ENCODE measurements at regions not wholly inside any gene's neighbourhood (a gene's known extent, or its start where the extent isn't known, plus 50 kb on each side); places are given as distances from the start of the nearest gene placed in this dataset.
A peak's percentile ranks its signal among the peaks of the same experiment; 100 is the strongest.
"Not testable (repeated sequence)": the region's sequence is repeated elsewhere in the genome, so short reads cannot be mapped to it uniquely, and the experiment has no call there.

DNA sequence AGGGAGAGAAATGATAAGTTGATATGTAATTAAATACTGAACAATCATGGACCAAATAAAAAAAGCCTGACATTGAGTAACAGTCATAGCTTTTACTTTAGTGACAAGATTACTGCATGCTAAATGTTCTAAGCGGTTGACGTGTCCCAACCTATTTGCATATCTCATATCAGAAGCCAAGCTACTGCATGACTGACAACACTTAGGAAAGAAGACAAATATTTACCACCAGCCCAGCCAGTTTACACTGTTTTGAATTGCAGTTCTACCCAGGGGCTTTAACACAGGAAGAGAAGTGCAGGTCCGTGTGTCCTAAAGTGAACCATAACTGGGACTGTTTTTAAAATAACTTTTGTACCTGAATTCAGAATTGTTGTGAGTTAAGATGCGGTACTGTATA, 219.9 kb downstream of the PRDM9 start:
- DNase-seq, result no peak

DNA sequence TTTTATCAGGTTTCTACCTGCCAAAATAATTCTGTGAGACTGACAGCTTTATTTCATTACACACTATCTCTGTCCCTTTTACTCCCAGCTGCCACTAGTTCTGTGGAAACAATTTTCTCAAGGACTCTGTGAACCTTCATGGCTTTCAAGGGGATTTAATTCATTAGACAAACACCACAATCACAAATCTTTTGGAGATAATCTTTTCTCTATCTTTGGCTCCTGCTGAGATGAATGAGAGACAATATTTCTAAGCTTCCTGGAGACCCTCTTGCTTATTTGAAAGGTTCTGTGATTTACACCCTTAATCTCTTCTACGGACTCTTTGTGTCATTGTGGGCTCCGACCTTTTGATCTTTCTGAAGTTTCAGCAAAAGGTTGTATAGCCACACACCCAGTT, 222.6 kb downstream of the PRDM9 start:
- no peak for DNase-seq

DNA sequence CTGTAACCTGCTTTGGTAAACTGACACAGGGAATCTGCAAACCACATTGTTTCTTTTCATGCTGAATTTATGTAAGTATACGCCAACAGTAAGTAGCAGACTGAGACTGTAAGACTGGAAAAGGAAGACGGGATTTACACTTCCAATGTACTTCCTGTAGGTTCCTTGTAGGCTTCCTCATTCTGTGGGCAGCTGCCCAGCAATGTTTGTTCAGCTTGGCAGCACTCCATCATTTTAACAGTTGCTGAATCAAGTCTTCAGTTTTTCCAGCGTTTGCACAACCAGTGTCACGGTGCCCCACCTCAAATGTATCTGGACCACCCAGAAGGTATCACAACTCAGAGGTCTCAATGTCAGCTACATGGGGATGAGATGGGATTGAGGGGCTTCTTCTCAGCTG, 232.6 kb downstream of the PRDM9 start:
- DNase-seq, result no peak

GRCh38 chr5:23742701-23743100, 235.3 kb downstream of the PRDM9 start:
- no peak for DNase-seq

- no peak for DNase-seq
These were observed 248.5 kb downstream of the PRDM9 start for GRCh38 chr5:23755906-23756305.

DNA sequence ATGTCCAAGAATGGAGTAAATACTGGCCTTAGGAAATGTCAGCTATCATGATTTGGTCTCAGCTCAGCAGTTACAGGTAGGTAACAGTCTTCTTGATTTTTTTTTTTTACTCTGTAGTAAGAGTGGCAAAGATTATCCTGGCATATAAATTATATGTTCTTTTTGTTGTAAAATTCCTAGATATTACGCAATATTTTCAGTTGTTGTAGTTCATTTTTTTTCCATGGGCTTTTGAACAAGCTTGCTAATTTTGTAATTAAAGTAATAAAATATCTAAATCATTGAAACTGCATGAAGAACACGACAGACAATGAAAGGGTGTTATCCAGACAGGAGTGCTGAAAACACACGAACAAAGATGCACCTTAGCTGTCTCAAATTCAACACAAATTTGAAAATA, 249.4 kb downstream of the PRDM9 start:
- DNase-seq, result no peak

DNA sequence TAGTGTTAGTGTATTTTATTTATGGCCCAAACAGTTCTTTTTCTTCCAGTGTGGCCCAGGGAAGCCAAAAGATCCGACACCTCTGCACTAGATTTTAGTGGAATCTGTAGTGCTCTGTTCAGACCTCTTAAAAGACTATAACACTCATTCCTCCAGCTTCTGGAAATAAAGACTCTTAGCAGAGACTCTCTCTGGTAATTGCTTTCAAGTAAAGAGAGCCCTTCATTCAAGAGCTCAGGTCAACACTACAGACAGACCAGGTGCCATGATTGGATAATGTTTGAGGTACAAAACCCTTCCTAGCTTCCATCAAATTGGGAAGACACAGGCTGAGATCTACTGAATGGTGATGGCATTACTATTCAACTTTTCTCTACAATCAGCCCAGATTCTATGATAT, 255.8 kb downstream of the PRDM9 start:
- DNase-seq, result no peak

GRCh38 chr5:23776684-23777083, 269.3 kb downstream of the PRDM9 start:
- no peak for DNase-seq

DNA sequence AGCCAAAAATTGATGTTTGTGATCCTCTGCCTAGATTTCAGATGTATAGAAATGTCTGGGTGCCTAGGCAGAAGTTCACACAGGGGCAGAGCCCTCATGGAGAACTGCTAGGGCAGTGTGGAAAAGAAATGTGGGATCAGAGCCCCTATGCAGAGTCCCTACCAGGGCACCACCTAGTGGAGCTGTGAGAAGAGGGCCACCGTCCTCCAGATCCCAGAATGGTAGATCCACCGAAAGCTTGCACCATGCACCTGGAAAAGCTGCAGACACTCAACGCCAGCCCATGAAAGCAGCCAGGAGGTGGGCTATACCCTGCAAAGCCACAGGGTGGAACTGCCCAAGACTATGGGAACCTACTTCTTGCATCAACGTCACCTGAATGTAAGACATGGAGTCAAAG, 292.9 kb downstream of the PRDM9 start:
- not testable (repeated sequence) for DNase-seq

- DNase-seq, result peak in 1 of 2 donors; percentile 4
These were observed 313.5 kb downstream of the PRDM9 start for GRCh38 chr5:23820765-23821471.

- no peak for DNase-seq
These were observed 316.1 kb downstream of the PRDM9 start for GRCh38 chr5:23823521-23823920.

DNA sequence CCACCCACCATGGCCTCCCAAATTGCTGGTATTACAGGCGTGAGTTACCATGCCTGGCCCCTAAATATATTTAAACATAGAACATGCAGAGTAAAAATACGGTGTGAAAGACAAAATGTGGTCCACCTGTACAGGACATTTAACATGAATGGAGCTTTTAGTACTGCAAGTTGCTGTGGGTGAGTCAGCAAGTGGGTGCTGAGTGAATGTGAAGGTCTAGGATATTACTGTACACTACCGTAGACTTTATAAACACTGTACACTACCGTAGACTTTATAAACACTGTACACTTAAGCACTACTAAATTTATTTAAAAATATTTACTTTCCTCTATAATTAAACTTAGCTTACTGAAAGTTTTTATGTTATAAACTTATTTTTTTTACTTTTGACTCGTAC, 317.8 kb downstream of the PRDM9 start:
- DNase-seq, result no peak

GRCh38 chr5:23840083-23840482, 332.7 kb downstream of the PRDM9 start:
- peak in 1 of 2 donors; percentile 3 for DNase-seq

- DNase-seq, result no peak
These were observed 357.4 kb downstream of the PRDM9 start for GRCh38 chr5:23864786-23865185.

DNA sequence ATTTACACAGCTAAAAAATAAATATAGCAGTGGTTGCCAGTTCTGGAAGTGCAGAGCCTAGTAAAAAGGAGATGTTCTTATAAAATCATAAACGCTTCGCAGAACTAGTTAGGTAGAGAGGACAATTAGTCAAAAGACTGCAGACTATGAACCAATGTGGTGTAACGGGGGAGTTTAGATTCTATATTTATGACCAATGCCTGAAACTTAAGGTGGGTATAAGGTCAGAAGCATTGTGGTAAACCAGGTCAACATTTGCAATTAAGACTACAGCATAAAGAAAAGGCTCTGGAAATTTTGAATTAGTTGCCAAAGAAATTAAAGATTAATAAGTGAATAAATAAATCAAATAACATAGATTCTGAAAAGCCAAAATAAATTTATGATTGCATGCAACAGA, 370.4 kb downstream of the PRDM9 start:
- DNase-seq, result no peak

DNA sequence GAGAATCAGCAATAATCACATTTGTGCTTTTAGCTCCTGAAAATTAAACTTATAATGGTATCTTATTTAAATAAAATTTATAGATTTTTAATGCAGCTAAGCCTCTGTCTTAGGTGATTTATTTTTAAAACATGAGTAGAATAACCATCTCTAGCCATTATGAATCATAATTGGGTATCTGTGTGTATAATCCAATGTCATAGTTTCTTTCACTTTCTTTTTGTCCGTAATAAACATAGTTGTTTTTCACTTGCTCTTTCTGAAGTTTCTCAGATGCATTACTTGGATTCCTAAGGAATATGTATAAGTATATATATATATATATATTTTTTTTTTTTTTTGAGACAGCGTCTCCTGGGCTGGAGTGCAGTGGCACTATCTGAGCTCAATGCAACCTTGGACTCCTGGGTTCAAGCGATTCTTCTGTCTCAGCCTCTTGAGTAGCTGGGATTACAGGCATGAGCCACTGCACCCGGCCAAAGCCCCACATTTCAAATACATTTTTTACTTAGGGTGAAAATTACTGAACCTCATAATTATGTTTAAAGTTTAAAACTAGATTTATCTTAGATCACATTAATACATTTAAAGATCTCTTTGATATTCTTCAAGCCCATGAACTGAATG, 377.1 kb downstream of the PRDM9 start:
- DNase-seq, result no peak

DNA sequence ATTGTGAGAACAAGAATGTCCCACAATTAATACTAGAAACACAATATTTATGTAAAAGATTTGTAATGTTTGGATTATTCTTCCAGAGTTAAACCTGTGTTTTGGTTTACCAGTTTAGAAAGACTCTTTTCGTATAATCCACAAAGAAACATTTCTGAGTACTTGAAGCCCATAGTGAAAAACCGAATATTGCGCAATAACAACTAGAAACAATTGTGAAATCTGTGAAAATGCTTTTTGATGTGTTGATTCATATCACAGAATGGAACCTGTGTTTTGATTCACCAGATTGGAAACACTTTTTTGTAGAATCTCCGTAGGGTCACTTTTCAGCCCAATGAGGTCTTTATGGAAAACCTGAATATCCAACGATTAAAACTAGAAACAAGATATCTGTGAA, 386.2 kb downstream of the PRDM9 start:
- DNase-seq, result no peak

GRCh38 chr5:23895614-23896013, 388.2 kb downstream of the PRDM9 start:
- no peak for DNase-seq

DNA sequence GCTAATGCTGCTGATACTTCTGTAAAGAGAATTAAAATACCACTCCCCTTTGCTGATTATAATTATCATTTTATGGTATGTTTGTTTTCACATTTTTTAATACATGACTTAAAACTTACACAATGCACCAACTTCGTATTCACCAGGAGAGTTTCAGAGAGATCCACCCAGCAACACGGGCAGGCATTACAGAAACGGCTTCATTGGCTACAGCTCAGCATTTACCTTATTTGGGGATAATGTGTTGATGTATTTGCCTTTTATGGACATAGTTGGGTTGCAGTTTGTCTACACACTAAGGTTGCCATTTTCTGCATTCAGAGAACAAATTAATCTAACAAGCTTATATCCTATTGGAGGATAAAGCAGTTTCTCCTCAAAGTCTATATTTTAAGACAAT, 423.6 kb downstream of the PRDM9 start:
- DNase-seq, result no peak

DNA sequence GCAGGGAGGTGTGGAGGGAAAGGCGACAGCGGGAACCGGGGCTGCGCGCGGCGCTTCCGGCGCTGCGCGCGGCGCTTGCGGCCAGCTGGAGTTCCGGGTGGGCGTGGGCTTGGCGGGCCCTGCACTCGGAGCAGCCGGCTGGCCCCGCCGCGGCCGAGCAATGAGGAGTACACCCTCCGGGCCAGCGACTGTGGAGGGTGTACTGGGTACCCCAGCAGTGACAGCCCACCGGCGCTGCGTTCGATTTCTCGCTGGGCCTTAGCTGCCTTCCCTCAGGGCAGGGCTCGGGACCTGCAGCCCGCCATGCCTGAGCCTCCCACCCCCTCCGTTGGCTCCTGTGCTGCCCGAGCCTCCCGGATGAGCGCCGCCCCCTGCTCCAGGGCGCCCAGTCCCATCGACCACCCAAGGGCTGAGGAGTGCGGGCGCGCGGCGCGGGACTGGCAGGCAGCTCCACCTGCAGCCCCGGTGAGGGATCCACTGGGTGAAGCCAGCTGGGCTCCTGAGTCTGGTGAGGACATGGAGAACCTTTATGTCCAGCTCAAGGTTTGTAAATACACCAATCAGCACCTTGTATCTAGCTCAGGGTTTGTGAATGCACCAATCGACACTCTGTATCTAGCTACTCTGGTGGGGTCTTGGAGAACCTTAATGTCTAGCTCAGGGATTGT, 444.0 kb downstream of the PRDM9 start:
- not testable (repeated sequence) for DNase-seq

GRCh38 chr5:23963449-23963848, 456.0 kb downstream of the PRDM9 start:
- DNase-seq, result no peak

GRCh38 chr5:23977365-23977764, 470.0 kb downstream of the PRDM9 start:
- no peak for DNase-seq

GRCh38 chr5:23977997-23978396, 470.6 kb downstream of the PRDM9 start:
- no peak for DNase-seq

GRCh38 chr5:23991406-23991805, 484.0 kb downstream of the PRDM9 start:
- no peak for DNase-seq
